Lower leg skin (tissue), 3 donors: ENCODE measurements at regions not wholly inside any gene's neighbourhood (a gene's known extent, or its start where the extent isn't known, plus 50 kb on each side); places are given as distances from the start of the nearest gene placed in this dataset.

ENCODE experiments used
- CTCF ChIP-seq, 3 donors: fragments of 450-650 bp; IDR thresholded peaks; one replicate each; pipeline ENCODE4 v1.5.1; 2016; ENCODE audit warnings: antibody characterized with exemption in 3 of 3, mild to moderate bottlenecking in 3 of 3, moderate library complexity in 2 of 3
- POLR2A ChIP-seq, 2 donors: fragments of 450-650 bp; IDR thresholded peaks; one replicate each; pipeline ENCODE4 v1.6.1; 2016 to 2017; ENCODE audit warnings: antibody characterized with exemption in 2 of 2, mild to moderate bottlenecking in 1 of 2, moderate library complexity in 1 of 2

- TF ChIP-seq CTCF (IDR thresholded peaks at IDR 0.05): no peak
- TF ChIP-seq POLR2A (IDR thresholded peaks at IDR 0.05): no peak
These were observed 72.1 kb upstream of the ANKRD55 start for GRCh38 chr5:56305001-56305950.
